WTC11 (cell line): ENCODE measurements at regions not wholly inside any gene's neighbourhood (a gene's known extent, or its start where the extent isn't known, plus 50 kb on each side); places are given as distances from the start of the nearest gene placed in this dataset.

Experiments used
- ATAC-seq: fragments of 200-7000 bp; cut with Tn5 transposase; 2 replicates; pipeline ENCODE4 v1.10.0; 2021; ENCODE audit warnings: mild to moderate bottlenecking, moderate library complexity
- CTCF ChIA-PET: fragments of 300-600 bp; sonication (Branson Sonifier 250); formaldehyde crosslinking; loops from one replicate; lab custom pipeline; 2021; ENCODE audit warnings: antibody characterized with exemption; lab: Charles Lee
- POLR2A ChIA-PET: fragments of 350-600 bp; sonication (Branson Sonifier 250); formaldehyde crosslinking; loops from one replicate; lab custom pipeline; 2021; ENCODE audit warnings: antibody characterized with exemption; lab: Charles Lee
- DNase-seq: peaks from one replicate; pipeline ENCODE4 v3.0.0; 2021; ENCODE audit warnings: low spot score
- H3K27ac Mint-ChIP-seq: 2 replicates; pipeline ENCODE4 v1.8.0; 2021; ENCODE audit warnings: mixed read lengths
- H3K27me3 Mint-ChIP-seq: 2 replicates; pipeline ENCODE4 v1.8.0; 2021; ENCODE audit warnings: low read depth, mild to moderate bottlenecking, moderate library complexity, mixed read lengths
- H3K36me3 Mint-ChIP-seq: 2 replicates; pipeline ENCODE4 v1.8.0; 2021; ENCODE audit warnings: mixed read lengths
- H3K4me1 Mint-ChIP-seq: 2 replicates; pipeline ENCODE4 v1.8.0; 2022; ENCODE audit warnings: mixed read lengths
- H3K4me3 Mint-ChIP-seq: 2 replicates; pipeline ENCODE4 v1.8.0; 2021; ENCODE audit warnings: mild to moderate bottlenecking, moderate library complexity, mixed read lengths
- H3K9me3 Mint-ChIP-seq: 2 replicates; pipeline ENCODE4 v1.8.0; 2021; ENCODE audit warnings: mixed read lengths
- EMX1 ChIP-seq: fragments of 250-450 bp; sonication (Bioruptor Pico); IDR thresholded peaks from 2 replicates; pipeline ENCODE4 v1.8.0; 2021; ENCODE audit warnings: mild to moderate bottlenecking
- JUN ChIP-seq: sonication (generic); formaldehyde crosslinking; IDR thresholded peaks from 2 replicates; pipeline ENCODE4 v1.8.0; 2023; ENCODE audit warnings: mild to moderate bottlenecking, missing genetic modification reagents
- NR3C1 ChIP-seq: sonication (generic); formaldehyde crosslinking; conservative IDR thresholded peaks from 2 replicates; pipeline ENCODE4 v1.8.1; 2023; ENCODE audit warnings: low read depth, mild to moderate bottlenecking, missing genetic modification reagents
- OVOL2 ChIP-seq: fragments of 250-450 bp; sonication (Bioruptor Pico); IDR thresholded peaks from 2 replicates; pipeline ENCODE4 v1.9.0; 2021; ENCODE audit warnings: mild to moderate bottlenecking, borderline replicate concordance
- RELA ChIP-seq: sonication (generic); formaldehyde crosslinking; IDR thresholded peaks from 2 replicates; pipeline ENCODE4 v1.8.1; 2022; ENCODE audit warnings: missing genetic modification reagents, mild to moderate bottlenecking, borderline replicate concordance
- TEAD1 ChIP-seq: sonication (generic); formaldehyde crosslinking; IDR thresholded peaks from 2 replicates; pipeline ENCODE4 v1.8.0; 2022; ENCODE audit warnings: mild to moderate bottlenecking, missing genetic modification reagents
- TEAD4 ChIP-seq: sonication (generic); formaldehyde crosslinking; IDR thresholded peaks from 2 replicates; pipeline ENCODE4 v1.8.0; 2022; ENCODE audit warnings: mild to moderate bottlenecking, missing genetic modification reagents
- TP53 ChIP-seq: sonication (generic); formaldehyde crosslinking; IDR thresholded peaks from 2 replicates; pipeline ENCODE4 v1.8.1; 2023; ENCODE audit warnings: mild to moderate bottlenecking, missing genetic modification reagents
- ZNF317 ChIP-seq: sonication (generic); formaldehyde crosslinking; IDR thresholded peaks from 2 replicates; pipeline ENCODE4 v1.8.1; 2023; ENCODE audit warnings: low read depth, mild to moderate bottlenecking, moderate library complexity, missing genetic modification reagents, borderline replicate concordance
- ZNF416 ChIP-seq: fragments of 250-450 bp; sonication (Bioruptor Pico); IDR thresholded peaks from 2 replicates; pipeline ENCODE4 v1.9.0; 2021; ENCODE audit warnings: mild to moderate bottlenecking, inconsistent platforms
- TF ChIP-seq, protein P1 (sequence below): sonication (generic); formaldehyde crosslinking; IDR thresholded peaks from 2 replicates; pipeline ENCODE4 v1.8.0; 2022; ENCODE audit warnings: mild to moderate bottlenecking, missing genetic modification reagents
- TF ChIP-seq, protein P2 (sequence below): fragments of 200-600 bp; IDR thresholded peaks from 2 replicates; pipeline ENCODE4 v1.8.0; 2022; ENCODE audit warnings: antibody characterized with exemption
- TF ChIP-seq, protein P3 (sequence below): sonication (generic); formaldehyde crosslinking; IDR thresholded peaks from 2 replicates; pipeline ENCODE4 v1.8.0; 2022; ENCODE audit warnings: mild to moderate bottlenecking, missing genetic modification reagents
- TF ChIP-seq, protein P4 (sequence below): sonication (generic); formaldehyde crosslinking; IDR thresholded peaks from 2 replicates; pipeline ENCODE4 v1.8.1; 2023; ENCODE audit warnings: mild to moderate bottlenecking, missing genetic modification reagents, moderate library complexity
- TF ChIP-seq, protein P5 (sequence below): sonication (generic); formaldehyde crosslinking; IDR thresholded peaks from 2 replicates; pipeline ENCODE4 v1.8.1; 2023; ENCODE audit warnings: mild to moderate bottlenecking, moderate library complexity, missing genetic modification reagents
- TF ChIP-seq, protein P6 (sequence below): sonication (generic); formaldehyde crosslinking; IDR thresholded peaks from 2 replicates; pipeline ENCODE4 v1.8.0; 2022; ENCODE audit warnings: mild to moderate bottlenecking, missing genetic modification reagents
- TF ChIP-seq, protein P7 (sequence below): sonication (generic); formaldehyde crosslinking; conservative IDR thresholded peaks from 2 replicates; pipeline ENCODE4 v1.8.1; 2022; ENCODE audit warnings: mild to moderate bottlenecking, missing genetic modification reagents
- TF ChIP-seq, protein P8 (sequence below): sonication (generic); formaldehyde crosslinking; IDR thresholded peaks from 2 replicates; pipeline ENCODE4 v1.8.1; 2022; ENCODE audit warnings: low read depth, mild to moderate bottlenecking, moderate library complexity, missing genetic modification reagents, borderline replicate concordance

DNA sequence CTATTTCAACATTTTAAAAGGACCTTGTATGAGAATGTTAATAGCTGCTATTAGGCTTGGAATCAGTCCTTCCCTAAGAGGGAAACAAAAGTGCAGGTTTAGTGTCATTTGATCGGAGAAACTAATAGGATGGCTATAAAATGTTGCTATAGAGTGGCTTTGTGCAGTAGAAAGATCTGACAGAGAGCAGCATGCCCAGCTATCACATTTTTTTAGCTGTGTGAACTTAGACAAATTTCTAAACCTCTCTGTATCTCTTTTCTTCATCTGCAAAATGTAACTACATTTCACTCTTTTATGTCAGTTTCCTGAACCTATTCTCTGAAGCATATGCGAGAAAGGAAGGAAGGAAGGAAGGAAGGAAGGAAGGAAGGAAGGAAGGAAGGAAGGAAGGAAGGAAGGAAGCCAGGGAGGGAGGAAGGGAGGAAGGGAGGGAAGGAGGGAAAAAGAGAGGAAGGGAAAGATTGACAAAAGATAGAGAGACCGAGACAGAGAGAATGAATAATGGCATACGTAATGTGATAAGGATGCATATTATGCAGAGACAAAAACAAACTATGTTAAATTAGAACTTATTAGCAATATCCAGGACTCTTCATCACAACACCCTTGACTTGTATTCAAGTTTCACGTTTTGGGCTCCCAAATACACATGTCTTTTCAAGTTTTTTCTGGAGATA, 52.6 kb upstream of the CDH8 start:
- TF ChIP-seq, protein P1, sequence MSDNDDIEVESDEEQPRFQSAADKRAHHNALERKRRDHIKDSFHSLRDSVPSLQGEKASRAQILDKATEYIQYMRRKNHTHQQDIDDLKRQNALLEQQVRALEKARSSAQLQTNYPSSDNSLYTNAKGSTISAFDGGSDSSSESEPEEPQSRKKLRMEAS: no peak
- TF ChIP-seq NR3C1 (no peak), ZNF416 (CRISPR knock-in tag) (no peak), TEAD1 (CRISPR knock-in tag) (no peak), TEAD4 (CRISPR knock-in tag) (no peak), OVOL2 (CRISPR knock-in tag) (no peak), RELA (no peak), EMX1 (CRISPR knock-in tag) (no peak), ZNF317 (no peak), TP53 (no peak), JUN (no peak)
- TF ChIP-seq, protein P2, sequence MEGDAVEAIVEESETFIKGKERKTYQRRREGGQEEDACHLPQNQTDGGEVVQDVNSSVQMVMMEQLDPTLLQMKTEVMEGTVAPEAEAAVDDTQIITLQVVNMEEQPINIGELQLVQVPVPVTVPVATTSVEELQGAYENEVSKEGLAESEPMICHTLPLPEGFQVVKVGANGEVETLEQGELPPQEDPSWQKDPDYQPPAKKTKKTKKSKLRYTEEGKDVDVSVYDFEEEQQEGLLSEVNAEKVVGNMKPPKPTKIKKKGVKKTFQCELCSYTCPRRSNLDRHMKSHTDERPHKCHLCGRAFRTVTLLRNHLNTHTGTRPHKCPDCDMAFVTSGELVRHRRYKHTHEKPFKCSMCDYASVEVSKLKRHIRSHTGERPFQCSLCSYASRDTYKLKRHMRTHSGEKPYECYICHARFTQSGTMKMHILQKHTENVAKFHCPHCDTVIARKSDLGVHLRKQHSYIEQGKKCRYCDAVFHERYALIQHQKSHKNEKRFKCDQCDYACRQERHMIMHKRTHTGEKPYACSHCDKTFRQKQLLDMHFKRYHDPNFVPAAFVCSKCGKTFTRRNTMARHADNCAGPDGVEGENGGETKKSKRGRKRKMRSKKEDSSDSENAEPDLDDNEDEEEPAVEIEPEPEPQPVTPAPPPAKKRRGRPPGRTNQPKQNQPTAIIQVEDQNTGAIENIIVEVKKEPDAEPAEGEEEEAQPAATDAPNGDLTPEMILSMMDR: no peak
- TF ChIP-seq, protein P3, sequence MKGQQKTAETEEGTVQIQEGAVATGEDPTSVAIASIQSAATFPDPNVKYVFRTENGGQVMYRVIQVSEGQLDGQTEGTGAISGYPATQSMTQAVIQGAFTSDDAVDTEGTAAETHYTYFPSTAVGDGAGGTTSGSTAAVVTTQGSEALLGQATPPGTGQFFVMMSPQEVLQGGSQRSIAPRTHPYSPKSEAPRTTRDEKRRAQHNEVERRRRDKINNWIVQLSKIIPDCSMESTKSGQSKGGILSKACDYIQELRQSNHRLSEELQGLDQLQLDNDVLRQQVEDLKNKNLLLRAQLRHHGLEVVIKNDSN (CRISPR knock-in tag): no peak
- TF ChIP-seq, protein P4, sequence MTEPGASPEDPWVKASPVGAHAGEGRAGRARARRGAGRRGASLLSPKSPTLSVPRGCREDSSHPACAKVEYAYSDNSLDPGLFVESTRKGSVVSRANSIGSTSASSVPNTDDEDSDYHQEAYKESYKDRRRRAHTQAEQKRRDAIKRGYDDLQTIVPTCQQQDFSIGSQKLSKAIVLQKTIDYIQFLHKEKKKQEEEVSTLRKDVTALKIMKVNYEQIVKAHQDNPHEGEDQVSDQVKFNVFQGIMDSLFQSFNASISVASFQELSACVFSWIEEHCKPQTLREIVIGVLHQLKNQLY (CRISPR knock-in tag): no peak
- TF ChIP-seq, protein P5, sequence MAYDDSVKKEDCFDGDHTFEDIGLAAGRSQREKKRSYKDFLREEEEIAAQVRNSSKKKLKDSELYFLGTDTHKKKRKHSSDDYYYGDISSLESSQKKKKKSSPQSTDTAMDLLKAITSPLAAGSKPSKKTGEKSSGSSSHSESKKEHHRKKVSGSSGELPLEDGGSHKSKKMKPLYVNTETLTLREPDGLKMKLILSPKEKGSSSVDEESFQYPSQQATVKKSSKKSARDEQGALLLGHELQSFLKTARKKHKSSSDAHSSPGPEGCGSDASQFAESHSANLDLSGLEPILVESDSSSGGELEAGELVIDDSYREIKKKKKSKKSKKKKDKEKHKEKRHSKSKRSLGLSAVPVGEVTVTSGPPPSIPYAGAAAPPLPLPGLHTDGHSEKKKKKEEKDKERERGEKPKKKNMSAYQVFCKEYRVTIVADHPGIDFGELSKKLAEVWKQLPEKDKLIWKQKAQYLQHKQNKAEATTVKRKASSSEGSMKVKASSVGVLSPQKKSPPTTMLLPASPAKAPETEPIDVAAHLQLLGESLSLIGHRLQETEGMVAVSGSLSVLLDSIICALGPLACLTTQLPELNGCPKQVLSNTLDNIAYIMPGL (CRISPR knock-in tag): no peak
- TF ChIP-seq, protein P6, sequence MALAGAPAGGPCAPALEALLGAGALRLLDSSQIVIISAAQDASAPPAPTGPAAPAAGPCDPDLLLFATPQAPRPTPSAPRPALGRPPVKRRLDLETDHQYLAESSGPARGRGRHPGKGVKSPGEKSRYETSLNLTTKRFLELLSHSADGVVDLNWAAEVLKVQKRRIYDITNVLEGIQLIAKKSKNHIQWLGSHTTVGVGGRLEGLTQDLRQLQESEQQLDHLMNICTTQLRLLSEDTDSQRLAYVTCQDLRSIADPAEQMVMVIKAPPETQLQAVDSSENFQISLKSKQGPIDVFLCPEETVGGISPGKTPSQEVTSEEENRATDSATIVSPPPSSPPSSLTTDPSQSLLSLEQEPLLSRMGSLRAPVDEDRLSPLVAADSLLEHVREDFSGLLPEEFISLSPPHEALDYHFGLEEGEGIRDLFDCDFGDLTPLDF (CRISPR knock-in tag): no peak
- TF ChIP-seq, protein P7, sequence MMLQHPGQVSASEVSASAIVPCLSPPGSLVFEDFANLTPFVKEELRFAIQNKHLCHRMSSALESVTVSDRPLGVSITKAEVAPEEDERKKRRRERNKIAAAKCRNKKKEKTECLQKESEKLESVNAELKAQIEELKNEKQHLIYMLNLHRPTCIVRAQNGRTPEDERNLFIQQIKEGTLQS (CRISPR knock-in tag): no peak
- TF ChIP-seq, protein P8, sequence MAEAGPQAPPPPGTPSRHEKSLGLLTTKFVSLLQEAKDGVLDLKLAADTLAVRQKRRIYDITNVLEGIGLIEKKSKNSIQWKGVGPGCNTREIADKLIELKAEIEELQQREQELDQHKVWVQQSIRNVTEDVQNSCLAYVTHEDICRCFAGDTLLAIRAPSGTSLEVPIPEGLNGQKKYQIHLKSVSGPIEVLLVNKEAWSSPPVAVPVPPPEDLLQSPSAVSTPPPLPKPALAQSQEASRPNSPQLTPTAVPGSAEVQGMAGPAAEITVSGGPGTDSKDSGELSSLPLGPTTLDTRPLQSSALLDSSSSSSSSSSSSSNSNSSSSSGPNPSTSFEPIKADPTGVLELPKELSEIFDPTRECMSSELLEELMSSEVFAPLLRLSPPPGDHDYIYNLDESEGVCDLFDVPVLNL: no peak
- H3K36me3 Mint-ChIP-seq: no peaks in the 10 kb centered on the region
- H3K4me1 Mint-ChIP-seq: peaks cover 9% of the 10 kb centered on the region
- no peak overlapping the region for H3K4me3 Mint-ChIP-seq
- H3K9me3 Mint-ChIP-seq: no peaks in the 10 kb centered on the region
- no peaks in the 10 kb centered on the region for H3K27me3 Mint-ChIP-seq
- POLR2A ChIA-PET: no interaction called here
- DNase-seq (no peak), ATAC-seq (no peak)
- no peak overlapping the region for H3K27ac Mint-ChIP-seq
- CTCF ChIA-PET: interaction anchor here (1.3 kb wide), 1 partner anchor 11 kb away, joined by 4 read pairs; no protein-coding TSS in a partner anchor
